G401 (cell line): ENCODE measurements at regions not wholly inside any gene's neighbourhood (a gene's known extent, or its start where the extent isn't known, plus 50 kb on each side); places are given as distances from the start of the nearest gene placed in this dataset.

Experiments used
- DNase-seq: peaks from one replicate; pipeline ENCODE4 v3.0.0-alpha.2; 2015; ENCODE audit warnings: low spot score
- in situ Hi-C: cut with HindIII; loops from 2 replicates; pipeline ENCODE4 v1.10.0; 2016; ENCODE audit warnings: low sequenced_read_pairs, mixed read lengths

DNA sequence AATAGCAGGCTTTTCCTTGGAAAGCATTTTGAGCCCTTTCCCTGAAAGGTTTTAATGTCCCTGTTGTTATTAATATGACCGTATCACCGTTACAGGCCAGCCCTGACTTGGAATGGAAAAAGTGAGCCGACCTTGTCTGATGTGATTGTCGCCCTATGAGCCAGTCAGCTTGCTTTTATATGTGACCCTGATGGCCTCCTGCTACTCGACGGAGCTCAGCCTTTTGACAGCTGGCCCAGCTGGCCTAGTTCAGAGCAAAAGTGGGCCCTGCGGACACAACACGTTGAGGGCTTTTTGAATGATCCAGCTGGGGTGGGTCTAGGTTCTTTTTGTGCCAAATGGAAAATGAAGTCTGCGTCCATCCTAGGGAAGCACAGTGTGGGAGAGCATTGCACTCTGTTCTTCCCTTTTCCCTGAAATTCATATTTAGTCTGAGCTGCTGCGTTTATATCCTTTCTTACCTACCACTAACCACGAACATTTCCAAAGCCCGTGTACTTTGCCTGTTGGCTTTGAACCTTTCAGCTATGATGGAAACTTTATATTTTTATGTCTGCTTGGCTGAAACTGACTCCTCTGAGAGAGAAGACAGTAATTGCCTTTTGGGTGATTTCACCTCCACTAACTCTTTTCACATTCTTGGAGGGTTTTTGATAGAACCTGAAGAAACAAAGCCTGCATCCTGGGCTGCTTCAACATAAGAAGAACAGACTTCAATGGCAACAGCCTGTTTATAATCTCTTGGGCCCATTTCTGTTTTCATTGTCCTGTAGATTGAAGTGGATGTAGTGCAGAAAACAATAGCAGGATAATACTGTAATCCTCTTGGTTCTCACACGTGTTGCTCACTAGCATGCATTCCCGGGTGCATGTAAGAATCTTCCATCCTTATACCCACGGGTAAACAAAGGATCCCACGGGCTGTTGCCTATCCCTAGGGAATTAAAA, 121.8 kb upstream of the HDGFL1 start:
- in situ Hi-C loops: no loop called here
- no peak for DNase-seq

DNA sequence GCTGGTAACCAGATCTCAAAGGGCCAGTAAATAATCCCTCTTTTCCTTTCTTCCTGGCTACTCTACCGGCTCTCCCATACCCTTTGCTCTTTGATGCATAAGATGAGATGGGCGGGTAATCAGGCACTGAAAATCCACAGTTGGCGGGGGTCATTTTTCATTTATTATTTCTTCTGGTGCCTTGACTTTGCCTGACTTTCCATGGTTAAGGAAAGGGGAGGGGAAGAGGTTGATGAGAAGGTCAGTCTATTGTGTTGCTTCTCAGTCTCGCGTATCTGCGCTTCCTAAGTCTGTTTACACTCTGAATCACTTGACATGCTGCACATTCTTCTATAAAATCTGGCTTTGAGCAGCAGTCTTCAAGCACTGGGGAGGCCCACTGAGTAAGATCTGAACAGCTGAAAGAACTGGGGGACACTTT, 121.1 kb upstream of the HDGFL1 start:
- in situ Hi-C loops: no loop called here
- DNase-seq: no peak

DNA sequence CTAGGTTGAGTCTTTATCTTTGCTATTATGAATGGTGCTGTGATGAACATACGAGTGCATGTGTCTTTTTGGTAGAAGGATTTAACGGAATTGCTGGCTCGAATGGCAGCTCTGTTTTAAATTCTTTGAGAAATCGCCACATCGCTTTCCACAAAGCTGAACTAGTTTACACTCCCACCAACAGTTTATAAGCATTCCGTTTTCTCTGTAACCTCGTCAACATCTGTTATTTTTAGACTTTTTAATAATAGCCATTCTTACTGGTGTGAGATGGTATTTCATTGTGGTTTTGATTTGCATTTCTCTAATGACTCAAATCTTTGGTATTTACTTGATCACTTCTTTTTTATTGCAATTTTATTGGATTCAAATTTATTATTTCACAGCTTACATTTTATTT, 117.4 kb upstream of the HDGFL1 start:
- DNase-seq: no peak
- in situ Hi-C loops: no loop called here

DNA sequence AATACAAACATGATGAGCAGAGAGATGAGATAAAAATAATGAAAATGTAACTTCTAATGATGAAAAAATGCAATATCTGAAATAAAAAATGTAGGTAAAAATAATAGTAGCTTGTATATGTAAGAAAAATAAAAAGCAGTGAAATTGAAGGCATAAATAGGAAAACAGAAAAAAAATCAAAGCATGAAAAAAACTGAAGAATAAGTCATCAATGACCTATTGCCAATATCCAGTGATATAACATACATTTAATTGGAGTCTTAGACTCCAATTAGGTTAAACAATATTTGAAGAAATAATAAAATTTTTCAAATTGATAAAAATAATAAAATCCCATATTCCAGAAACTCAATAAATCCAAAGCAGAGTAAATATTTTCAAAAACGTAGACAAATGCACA, 114.0 kb upstream of the HDGFL1 start:
- DNase-seq: no peak
- in situ Hi-C loops: no loop called here

- in situ Hi-C loops: no loop called here
- no peak for DNase-seq
These were observed 111.4 kb upstream of the HDGFL1 start for GRCh38 chr6:22457996-22458395.

- in situ Hi-C loops: no loop called here
- DNase-seq: peak; percentile 4
These were observed 102.6 kb upstream of the HDGFL1 start for GRCh38 chr6:22466665-22467245.

- in situ Hi-C loops: no loop called here
- DNase-seq: peak; percentile 81
These were observed 101.7 kb upstream of the HDGFL1 start for GRCh38 chr6:22467645-22468044.

DNA sequence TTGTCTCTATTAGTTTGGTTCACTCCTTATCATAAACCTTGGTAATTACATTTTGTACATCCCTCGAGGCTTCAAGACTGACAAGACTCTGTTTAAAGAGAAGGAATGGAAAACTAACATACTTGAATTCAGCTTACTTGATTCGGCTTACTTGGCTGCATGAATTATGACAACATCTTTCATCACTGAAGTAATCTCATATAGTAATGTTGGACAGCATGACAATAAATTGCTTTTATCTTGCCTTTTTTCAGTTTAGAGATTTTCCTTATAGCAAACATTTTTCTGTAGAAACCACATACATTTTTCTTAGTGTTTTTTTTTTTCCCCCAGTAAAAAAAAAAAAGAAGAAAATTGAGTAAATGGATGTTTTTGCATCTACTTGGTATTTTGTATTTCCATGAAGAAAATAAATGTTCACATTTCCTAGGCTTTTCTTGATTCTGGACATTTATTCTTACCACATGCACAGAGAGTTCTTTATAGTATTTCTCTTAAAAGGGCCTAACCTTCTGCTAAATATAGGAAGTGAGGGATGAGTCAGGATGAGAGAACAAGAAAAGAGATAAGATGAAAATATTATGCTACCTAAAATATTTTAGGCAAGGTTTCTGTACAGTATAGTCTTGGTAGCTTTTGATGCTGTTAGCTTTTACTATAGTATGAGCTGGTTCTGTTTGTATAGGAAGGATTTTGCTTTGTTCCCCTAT, 101.0 kb upstream of the HDGFL1 start:
- in situ Hi-C loops: no loop called here

DNA sequence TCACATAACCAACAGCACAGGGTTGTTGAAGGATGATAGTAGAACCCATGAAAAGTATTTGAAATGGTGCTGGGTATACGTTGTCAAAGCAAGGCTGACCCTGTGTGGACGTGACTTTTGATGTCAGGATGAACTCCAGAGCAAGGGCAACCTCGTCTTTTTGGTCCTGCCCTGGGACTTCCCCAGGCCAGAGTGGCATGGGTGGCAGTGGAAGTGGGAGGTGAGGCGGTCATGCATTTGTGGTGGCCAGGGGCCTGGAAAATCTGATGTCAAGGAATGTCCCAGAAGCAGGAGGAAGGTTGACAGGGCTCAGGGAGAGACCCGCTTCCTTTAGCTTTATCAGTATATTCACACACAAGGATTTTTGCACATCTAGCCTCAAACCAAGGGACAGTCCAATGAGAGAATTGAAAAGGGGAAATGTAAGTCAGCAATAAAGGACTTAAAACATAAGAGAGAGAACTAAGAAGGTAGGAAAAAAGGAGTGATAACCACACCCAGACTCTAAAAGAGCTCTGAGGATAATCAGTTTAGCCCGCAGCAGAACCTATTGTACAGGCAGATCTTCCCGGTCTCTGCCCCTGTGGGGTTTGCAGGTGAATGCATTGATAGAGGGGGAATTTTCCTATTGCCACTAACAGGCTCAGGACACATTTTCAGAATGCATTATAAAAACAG, 98.8 kb upstream of the HDGFL1 start:
- no peak for DNase-seq
- in situ Hi-C loops: no loop called here

More for the DNA sequence above, 101.0 kb upstream of the HDGFL1 start:
- DNase-seq: no peak

DNA sequence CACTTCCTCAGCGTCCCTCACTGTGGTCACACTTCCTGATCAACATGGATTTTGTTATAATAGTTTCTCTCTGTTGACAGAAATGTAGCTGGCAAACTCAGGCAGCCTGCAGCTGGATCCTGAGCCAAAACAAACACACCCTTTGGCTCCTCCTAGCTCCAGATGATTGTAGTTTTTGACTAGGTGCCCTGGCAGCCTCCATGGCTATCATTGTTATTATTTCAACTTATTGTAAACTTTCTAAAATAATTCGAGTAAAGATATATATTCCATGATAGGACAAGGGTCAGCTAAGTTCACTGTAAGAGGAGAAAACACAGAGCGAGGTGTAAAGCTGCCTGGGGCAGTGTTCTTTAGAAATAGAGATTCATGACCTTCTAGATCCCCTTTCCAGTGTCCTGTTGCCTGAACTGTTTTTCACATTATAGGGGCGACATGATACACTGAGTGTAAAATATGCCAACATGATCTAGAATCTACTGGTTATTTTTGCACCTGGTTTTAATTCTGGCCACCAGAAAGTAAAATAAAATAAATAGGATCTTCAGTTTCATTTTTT, 98.2 kb upstream of the HDGFL1 start:
- DNase-seq: no peak
- in situ Hi-C loops: no loop called here

- no peak for DNase-seq
- in situ Hi-C loops: no loop called here
These were observed 97.6 kb upstream of the HDGFL1 start for GRCh38 chr6:22471746-22472145.

GRCh38 chr6:22473991-22474682, 95.2 kb upstream of the HDGFL1 start:
- no peak for DNase-seq
- in situ Hi-C loops: no loop called here

GRCh38 chr6:22476811-22477390, 92.5 kb upstream of the HDGFL1 start:
- in situ Hi-C loops: no loop called here
- no peak for DNase-seq

- in situ Hi-C loops: no loop called here
These were observed 72.1 kb upstream of the HDGFL1 start for GRCh38 chr6:22497276-22497675.

DNA sequence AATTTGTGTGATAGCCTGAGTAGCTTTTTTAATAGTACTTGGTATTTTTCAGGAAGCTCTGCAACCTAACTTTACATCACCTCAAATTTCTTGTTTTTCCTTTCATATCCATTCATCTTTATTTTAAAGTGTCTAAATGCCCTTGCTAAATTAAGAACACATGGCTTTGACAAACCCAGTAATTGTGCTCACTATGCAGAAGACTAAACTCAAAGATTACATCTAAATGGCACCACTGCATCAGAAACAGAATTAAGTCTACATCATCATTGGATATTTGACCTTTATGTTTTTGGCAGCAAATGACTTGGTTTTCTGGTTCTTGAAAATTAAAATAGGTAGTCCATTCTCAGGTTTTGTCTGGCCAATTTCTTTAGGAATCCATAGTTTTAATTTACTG, 69.6 kb upstream of the HDGFL1 start:
- no peak for DNase-seq

More at GRCh38 chr6:22497276-22497675, 72.1 kb upstream of the HDGFL1 start:
- no peak for DNase-seq

DNA sequence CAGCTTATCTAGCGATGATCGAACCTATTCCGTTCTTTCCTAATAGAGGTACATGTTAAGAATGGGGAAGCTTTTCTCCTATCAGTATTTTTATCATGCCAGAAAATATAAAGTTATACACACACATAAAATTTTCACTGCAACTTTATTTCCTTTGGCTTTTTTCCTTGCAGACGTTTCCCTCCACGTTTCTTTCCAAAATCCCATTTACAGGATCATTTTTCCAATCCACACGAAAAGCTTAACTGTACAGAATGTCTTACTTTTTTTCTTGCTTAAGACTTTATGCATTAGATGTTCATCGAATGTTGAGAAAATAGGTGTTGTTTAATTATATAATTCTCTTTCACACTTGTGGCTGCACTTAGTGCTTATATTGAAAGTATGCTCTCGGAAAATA, 62.9 kb upstream of the HDGFL1 start:
- DNase-seq: no peak
- in situ Hi-C loops: no loop called here

More for the DNA sequence above, 69.6 kb upstream of the HDGFL1 start:
- in situ Hi-C loops: no loop called here

DNA sequence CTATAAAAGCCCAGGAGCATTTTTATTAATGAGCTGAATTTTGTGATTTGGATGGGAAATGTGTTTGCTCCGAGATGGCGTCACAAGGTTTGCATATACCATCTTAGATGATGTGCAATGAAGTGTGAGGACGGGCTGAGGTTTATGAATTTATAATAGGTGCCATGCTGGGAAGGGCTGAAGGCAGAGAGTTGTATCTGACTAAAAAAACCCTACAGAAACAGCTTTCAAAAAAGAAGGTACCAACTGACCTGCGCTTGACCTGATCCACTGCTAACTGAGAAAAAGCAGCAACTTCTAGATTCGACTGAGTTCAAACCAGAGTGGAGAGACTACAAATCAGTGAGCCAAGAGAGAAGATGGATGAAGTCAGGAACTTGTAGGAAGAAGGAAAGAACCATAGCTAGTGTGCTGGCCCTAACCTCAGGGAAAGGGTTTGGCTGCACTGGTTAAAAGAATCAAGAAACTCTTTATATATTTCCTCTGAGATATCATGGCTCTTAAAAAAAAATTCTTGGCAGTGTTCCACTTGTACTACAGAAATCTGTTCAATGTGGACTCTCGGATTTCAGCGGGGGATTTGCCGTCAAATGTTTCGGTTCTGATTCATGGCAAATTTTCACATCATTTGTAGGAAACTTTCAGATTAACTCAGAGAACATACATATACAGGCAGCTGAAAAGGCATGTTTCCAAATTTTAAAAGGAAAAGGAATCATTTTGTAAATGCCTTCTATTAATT, 56.5 kb upstream of the HDGFL1 start:
- in situ Hi-C loops: no loop called here

DNA sequence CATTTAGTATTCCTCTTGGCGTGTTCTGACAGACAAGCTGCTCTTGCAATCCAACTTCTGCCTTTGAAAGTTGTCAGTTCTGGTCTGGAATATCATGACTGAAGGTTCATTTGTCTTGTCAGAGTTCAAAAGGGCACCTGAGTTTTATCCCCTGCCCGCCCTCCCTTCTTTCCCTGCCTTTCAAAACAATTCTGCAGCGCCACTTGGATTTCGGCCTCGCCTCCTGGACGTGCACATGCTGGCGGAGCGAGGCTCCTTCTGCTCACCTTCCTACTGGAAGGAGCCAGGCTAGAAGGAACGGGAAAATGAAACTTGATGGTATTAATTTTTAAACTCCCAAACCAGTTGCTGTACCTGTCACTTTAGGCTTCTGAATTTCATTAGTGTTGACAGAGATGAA, 55.7 kb upstream of the HDGFL1 start:
- no peak for DNase-seq
- in situ Hi-C loops: no loop called here

More for the DNA sequence above, 56.5 kb upstream of the HDGFL1 start:
- no peak for DNase-seq
